Uterus (tissue), 2 donors: ENCODE measurements at regions not wholly inside any gene's neighbourhood (a gene's known extent, or its start where the extent isn't known, plus 50 kb on each side); places are given as distances from the start of the nearest gene placed in this dataset.

Source experiments
- POLR2A ChIP-seq, 2 donors: fragments of 450-650 bp; IDR thresholded peaks; one replicate each; pipeline ENCODE4 v1.6.1; 2016; ENCODE audit warnings: antibody characterized with exemption in 2 of 2, mild to moderate bottlenecking in 1 of 2, moderate library complexity in 1 of 2
- TF ChIP-seq, protein P1 (sequence below), 4 experiments: fragments of 200-600 bp in 2 of 4; fragments of 450-650 bp in 2 of 4; sonication (generic) in 2 of 4; IDR thresholded peaks; one replicate each; pipeline ENCODE4 v1.5.1; 2016 to 2019; ENCODE audit warnings: antibody characterized with exemption in 4 of 4, mild to moderate bottlenecking in 2 of 4, moderate library complexity in 1 of 4

GRCh38 chr12:130031571-130032189 is 127.9 kb upstream of the TMEM132D start:
- no peak for TF ChIP-seq POLR2A (IDR thresholded peaks at IDR 0.05)
- TF ChIP-seq, protein P1, sequence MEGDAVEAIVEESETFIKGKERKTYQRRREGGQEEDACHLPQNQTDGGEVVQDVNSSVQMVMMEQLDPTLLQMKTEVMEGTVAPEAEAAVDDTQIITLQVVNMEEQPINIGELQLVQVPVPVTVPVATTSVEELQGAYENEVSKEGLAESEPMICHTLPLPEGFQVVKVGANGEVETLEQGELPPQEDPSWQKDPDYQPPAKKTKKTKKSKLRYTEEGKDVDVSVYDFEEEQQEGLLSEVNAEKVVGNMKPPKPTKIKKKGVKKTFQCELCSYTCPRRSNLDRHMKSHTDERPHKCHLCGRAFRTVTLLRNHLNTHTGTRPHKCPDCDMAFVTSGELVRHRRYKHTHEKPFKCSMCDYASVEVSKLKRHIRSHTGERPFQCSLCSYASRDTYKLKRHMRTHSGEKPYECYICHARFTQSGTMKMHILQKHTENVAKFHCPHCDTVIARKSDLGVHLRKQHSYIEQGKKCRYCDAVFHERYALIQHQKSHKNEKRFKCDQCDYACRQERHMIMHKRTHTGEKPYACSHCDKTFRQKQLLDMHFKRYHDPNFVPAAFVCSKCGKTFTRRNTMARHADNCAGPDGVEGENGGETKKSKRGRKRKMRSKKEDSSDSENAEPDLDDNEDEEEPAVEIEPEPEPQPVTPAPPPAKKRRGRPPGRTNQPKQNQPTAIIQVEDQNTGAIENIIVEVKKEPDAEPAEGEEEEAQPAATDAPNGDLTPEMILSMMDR (IDR thresholded peaks at IDR 0.05) = peak; percentile 18 to 55 (median 40)
